HFFc6 (cell line): ENCODE measurements at regions not wholly inside any gene's neighbourhood (a gene's known extent, or its start where the extent isn't known, plus 50 kb on each side); places are given as distances from the start of the nearest gene placed in this dataset.

Experiments
- DNase-seq: peaks from one replicate; pipeline ENCODE4 v3.0.0-alpha.2; 2018
- H3K27ac Mint-ChIP-seq: 2 replicates; pipeline ENCODE4 v1.8.0; 2020; ENCODE audit warnings: mild to moderate bottlenecking, mixed read lengths
- H3K27me3 Mint-ChIP-seq: 2 replicates; pipeline ENCODE4 v1.8.0; 2021; ENCODE audit warnings: mild to moderate bottlenecking, moderate library complexity, mixed read lengths; ENCODE audit not compliant: insufficient read depth
- H3K36me3 Mint-ChIP-seq: 2 replicates; pipeline ENCODE4 v1.8.0; 2021; ENCODE audit warnings: low read depth, mixed read lengths
- H3K4me1 Mint-ChIP-seq: 2 replicates; pipeline ENCODE4 v1.8.0; 2020; ENCODE audit warnings: low read depth, mixed read lengths
- H3K4me3 Mint-ChIP-seq: 2 replicates; pipeline ENCODE4 v1.8.0; 2020; ENCODE audit warnings: mild to moderate bottlenecking, moderate library complexity, mixed read lengths
- H3K9me3 Mint-ChIP-seq: 2 replicates; pipeline ENCODE4 v1.8.0; 2020; ENCODE audit warnings: mild to moderate bottlenecking, mixed read lengths
- TF ChIP-seq, protein P1 (sequence below): fragments of 200-600 bp; sonication (generic); IDR thresholded peaks from 2 replicates; pipeline ENCODE4 v1.5.0; 2021; ENCODE audit warnings: antibody characterized with exemption, mild to moderate bottlenecking

DNA sequence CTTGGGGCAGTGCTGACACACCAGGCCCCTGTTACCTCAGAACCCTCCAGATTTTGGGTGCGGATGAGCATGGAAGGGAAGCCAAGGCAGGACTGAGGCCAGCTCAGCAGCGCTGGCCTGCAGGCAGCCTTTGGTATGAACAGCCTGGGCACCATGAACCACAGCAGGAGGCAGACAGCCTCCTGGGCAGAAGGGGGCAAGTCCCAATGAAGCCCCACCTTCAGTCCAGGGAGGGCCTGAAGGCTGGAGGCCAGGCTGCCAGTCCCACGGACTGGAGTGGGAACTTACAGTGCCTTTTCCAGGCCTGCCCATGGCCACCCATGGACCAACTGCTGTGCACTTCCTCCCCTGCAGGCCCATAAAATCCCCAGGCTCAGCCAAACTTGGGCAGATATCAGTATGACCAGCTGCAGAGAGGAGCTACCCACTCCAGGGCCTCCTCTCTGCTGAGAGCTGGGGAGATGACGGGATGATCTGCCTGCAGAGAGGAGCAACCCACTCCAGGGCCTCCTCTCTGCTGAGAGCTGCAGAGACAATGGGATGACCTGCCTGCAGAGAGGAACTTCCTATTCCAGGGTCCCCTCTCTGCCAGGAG, 74.7 kb downstream of the NEURL3 start:
- H3K27me3 Mint-ChIP-seq = peaks cover 42% of the 10 kb centered on the region
- H3K36me3 Mint-ChIP-seq = peaks cover 10% of the 10 kb centered on the region; the same call in 1 of the 2 replicates
- H3K4me3 Mint-ChIP-seq = no peak overlapping the region
- TF ChIP-seq, protein P1, sequence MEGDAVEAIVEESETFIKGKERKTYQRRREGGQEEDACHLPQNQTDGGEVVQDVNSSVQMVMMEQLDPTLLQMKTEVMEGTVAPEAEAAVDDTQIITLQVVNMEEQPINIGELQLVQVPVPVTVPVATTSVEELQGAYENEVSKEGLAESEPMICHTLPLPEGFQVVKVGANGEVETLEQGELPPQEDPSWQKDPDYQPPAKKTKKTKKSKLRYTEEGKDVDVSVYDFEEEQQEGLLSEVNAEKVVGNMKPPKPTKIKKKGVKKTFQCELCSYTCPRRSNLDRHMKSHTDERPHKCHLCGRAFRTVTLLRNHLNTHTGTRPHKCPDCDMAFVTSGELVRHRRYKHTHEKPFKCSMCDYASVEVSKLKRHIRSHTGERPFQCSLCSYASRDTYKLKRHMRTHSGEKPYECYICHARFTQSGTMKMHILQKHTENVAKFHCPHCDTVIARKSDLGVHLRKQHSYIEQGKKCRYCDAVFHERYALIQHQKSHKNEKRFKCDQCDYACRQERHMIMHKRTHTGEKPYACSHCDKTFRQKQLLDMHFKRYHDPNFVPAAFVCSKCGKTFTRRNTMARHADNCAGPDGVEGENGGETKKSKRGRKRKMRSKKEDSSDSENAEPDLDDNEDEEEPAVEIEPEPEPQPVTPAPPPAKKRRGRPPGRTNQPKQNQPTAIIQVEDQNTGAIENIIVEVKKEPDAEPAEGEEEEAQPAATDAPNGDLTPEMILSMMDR = no peak
- H3K9me3 Mint-ChIP-seq = peaks cover 7% of the 10 kb centered on the region; the same call in 1 of the 2 replicates
- H3K27ac Mint-ChIP-seq = no peak overlapping the region
- peaks cover 9% of the 10 kb centered on the region for H3K4me1 Mint-ChIP-seq
- no peak for DNase-seq

DNA sequence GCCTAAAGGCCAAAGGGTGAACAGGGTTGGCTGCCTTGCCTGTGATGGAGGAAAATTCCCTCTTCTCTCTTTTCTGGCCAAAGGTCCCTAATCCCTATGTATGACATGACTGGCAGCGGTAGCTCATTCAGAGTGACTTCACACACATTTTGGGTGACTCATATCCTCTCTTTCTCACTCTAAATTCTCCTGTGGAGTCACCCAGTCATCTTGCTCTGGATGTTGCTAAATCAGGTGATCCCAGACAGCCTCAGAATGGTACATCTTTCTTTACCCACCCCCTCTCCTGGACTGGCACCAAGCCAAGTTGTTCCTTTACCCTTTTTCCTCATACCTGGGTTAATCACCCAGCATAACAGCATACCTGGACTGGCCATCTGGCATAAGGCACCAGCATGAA, 77.2 kb downstream of the NEURL3 start:
- peak; percentile 79 for DNase-seq
- TF ChIP-seq, protein P1 = no peak
- H3K4me3 Mint-ChIP-seq = no peak overlapping the region

DNA sequence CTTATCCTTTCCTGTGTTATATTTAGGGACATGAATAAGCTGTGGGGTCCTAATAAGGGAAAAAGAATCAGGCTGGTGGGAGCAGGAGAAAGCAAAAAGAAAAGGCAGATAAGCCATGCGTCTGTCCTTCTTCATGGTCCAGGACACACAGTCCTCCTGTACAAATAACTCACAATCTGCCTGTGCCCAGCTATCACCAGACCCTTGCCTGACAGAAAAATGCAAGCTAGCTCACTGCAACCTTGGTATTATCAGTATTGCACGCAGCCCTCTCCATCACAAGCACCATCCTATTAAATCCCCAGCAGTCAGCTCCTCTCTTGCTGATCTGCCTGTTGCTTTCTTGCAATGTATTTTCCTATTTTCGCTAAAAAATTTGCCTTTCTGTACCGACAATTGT, 78.0 kb downstream of the NEURL3 start:
- no peak overlapping the region for H3K27ac Mint-ChIP-seq
- H3K36me3 Mint-ChIP-seq = peaks cover 5% of the 10 kb centered on the region; the same call in 1 of the 2 replicates
- DNase-seq = no peak
- TF ChIP-seq, protein P1 = no peak
- H3K9me3 Mint-ChIP-seq = no peaks in the 10 kb centered on the region
- peaks cover 18% of the 10 kb centered on the region for H3K4me1 Mint-ChIP-seq
- no peak overlapping the region for H3K4me3 Mint-ChIP-seq
- H3K27me3 Mint-ChIP-seq = peaks cover 50% of the 10 kb centered on the region

More for the DNA sequence above, 77.2 kb downstream of the NEURL3 start:
- Mint-ChIP-seq H3K27me3 (peaks cover 46% of the 10 kb centered on the region), H3K36me3 (peaks cover 5% of the 10 kb centered on the region; the same call in 1 of the 2 replicates), H3K4me1 (peaks cover 18% of the 10 kb centered on the region), H3K9me3 (no peaks in the 10 kb centered on the region), H3K27ac (no peak overlapping the region)

DNA sequence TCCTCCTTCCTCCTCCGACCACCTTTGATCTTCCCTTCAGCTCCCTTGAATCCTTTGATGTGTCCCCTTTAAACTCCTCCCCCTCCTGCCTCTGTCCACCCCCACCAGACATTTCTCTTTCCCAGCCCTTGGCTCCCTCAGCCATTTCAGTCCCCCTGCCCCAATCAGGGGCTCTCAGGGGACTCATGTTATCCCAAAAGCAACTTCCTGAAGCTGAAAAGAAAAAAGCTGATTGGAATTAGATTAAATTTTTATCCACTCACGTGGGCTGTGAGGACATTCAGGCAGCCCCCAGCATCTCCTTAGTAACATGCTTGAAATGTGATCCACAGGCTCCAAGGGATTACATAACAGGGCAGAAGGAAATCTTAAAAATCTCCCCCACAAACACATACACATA, 81.3 kb downstream of the NEURL3 start:
- peaks cover 18% of the 10 kb centered on the region for H3K4me1 Mint-ChIP-seq
- no peak overlapping the region for H3K27ac Mint-ChIP-seq
- H3K9me3 Mint-ChIP-seq = no peaks in the 10 kb centered on the region
- DNase-seq = peak; percentile 33
- no peak overlapping the region for H3K4me3 Mint-ChIP-seq
- TF ChIP-seq, protein P1 = no peak
- no peaks in the 10 kb centered on the region for H3K36me3 Mint-ChIP-seq
- peaks cover 47% of the 10 kb centered on the region for H3K27me3 Mint-ChIP-seq
